Stimulated activated CD4-positive, alpha-beta T cell treated with anti-CD3 and anti-CD28 coated beads, Interleukin-4, amount 100 ng/mL, for 4 hours (primary cell): ENCODE measurements at regions not wholly inside any gene's neighbourhood (a gene's known extent, or its start where the extent isn't known, plus 50 kb on each side); places are given as distances from the start of the nearest gene placed in this dataset.

ENCODE experiments used
- DNase-seq, 2 experiments: peaks; one replicate each; pipeline ENCODE4 v3.0.0-alpha.2; 2020

DNA sequence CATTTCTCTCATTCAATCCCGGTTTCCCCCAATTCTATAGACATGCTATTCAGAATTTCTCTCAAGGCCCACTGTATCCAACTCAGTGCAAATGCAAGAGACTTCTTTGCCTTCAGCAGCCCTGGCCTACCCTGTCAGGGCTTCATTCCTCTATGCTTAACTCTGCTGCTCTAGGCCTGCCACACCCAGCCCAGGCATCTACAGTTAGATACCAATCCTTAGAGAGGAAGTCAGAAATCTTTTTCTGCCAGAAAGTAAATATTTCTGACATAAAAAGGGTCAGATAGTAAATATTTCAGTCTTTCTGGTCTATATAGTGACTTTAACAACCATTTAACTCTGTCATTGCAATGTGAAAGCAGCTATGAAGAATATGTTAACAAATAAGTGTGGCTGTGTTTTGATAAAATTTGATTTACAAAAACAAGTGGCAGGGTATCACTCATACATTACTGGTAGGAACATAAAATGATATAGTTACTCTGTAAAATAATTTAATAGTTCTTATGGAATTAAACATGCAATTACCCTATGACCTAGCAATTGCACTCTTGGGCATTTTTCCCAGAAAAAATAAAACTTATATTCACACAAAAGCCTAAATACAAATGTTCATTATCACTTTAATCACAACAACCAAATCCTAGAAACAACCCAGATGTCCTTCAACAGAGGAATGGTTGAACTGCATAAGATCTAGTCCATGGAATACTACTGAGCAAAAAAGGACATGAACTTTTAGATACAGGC lies 942.0 kb downstream of the SQOR start:
- DNase-seq: no peak

- DNase-seq: no peak
These were observed 942.9 kb downstream of the SQOR start for GRCh38 chr15:46577767-46578166.

DNA sequence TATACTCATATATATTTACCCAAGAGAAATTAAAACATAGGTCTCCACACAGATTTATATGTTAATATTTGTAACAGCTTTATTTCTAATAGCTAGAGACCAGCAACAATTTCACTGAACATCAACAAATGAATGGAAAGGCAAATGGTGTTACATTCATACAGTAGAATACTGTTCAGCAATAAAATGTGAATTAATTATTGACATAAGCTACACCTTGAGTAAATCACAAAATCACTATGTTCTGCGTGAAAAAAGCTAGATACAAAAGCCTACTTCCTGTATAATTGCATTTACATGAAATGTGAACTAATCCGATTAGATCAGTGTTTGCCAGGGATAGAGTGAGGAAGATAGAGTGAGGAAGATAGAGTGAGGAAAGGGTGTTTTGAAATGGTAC lies 945.7 kb downstream of the SQOR start:
- DNase-seq: no peak

- no peak for DNase-seq
These were observed 946.1 kb downstream of the SQOR start for GRCh38 chr15:46580924-46581323.

- no peak for DNase-seq
These were observed 954.3 kb downstream of the SQOR start for GRCh38 chr15:46589088-46589487.

- DNase-seq: no peak
These were observed 956.6 kb downstream of the SQOR start for GRCh38 chr15:46591462-46591861.

DNA sequence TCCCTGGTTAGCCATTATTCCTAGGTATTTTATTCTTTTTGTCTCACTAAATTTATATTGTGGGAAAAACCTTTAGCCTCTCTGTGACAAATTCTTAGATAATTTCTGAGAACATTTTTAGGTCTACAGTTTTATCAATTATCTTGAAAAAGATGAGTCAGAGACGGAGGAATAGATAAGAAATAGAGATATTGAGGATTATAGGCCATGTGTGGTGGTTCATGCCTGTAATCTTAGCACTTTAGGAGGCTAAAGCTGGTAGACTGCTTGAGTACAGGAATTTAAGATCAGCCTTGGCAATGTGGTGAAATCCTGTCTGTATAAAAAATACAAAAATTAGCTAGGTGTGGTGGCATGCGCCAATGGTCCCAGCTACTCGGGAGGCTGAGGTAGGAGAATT lies 960.2 kb downstream of the SQOR start:
- no peak for DNase-seq

DNA sequence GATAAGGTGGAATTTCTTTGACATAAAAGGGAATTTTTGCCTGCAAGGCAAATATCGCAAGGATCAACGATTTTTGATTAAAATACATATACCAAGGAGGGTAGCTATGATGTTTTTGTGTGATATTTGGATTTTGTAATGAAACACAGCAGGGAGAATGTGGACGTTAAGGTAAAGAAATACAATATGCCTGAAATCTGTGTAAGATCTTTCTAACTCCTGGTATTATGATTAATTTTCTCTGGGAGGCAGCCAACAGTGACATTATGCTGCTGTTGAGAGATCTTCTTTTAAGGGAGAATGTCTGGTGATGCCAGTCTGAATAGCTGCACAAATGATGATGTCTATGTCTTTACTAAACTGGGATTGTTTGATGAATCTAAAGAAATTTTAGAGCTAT lies 972.2 kb downstream of the SQOR start:
- DNase-seq: no peak

DNA sequence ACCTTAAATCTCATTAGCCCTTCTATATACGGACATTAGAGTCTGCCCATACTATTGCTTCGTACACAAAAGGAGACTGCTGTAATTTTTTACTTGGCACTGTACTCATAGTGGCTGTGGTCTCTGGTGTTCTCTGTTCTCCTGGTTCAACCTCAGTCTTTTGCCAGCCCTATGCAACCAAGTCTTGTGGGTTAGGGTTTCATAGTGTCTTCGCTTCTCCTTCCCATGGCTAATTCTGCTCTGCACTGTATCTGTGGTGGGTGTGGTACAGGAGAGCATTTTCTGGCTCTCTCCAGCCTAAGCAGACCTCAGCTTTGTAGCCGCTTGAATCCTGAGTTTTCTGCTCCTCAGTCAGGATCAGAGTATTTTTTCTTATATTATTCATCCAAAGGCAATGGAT lies 981.2 kb downstream of the SQOR start:
- DNase-seq: no peak

DNA sequence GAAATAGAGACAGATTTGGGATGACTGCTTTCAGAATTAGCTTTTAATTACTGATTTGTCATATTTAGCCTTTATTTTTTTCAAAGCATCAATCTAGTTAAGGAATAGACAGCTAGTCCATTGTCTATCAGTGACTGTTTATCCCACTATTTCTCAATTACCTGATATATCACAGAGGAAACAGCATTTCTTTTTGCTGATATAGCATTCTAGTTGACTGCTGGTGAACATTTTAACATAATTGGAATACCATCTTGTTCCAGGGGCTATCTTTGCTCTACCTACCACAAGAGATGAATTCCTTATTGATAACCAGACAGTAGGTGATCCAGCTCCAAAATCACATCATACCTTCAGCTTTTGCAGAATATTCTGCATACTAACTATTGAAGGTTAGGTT lies 982.7 kb downstream of the SQOR start:
- no peak for DNase-seq

DNA sequence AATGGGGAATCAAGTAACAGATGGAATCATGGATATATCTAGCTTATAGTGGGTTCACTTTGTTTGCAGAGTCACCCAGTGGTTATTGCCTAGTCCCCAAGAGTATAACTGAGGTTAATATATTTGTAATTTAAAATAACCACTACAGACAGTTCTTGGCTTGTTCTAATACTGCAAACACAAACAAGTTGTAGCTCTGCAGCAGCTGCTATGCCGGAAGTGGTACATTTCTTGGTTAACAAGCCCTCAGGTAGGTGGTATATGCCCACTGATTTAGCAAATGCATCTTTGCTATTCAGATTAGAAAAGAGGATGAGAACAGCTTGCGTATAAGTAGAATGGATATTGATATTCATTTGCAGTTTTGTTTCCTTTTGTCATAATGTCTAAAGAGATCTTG lies 984.2 kb downstream of the SQOR start:
- no peak for DNase-seq

- DNase-seq: no peak
These were observed 985.7 kb downstream of the SQOR start for GRCh38 chr15:46620392-46621013.

GRCh38 chr15:46622851-46623250 lies 988.0 kb downstream of the SQOR start:
- no peak for DNase-seq

DNA sequence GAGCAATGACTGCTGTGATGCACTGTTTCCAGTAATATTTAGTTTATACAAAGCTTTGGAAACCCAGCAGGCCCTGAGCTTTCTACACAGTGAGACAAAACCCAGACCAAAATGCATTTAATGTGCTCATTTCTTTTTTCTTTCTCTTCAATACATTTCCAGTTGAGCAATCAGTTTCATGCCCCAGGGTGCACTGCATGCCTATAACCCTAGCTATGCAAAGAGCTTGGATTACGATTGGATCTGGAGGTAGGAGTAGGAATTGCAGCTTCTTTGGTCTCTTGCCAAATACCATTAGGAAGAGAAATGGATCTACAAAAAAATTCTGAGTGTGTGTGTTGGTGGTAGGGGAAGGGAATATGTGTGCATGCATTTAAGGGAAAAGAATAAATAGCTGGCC lies 1001.4 kb downstream of the SQOR start:
- DNase-seq: no peak

GRCh38 chr15:46644501-46645481 lies 1010.0 kb downstream of the SQOR start:
- DNase-seq: no peak

GRCh38 chr15:46646490-46646889 lies 1011.7 kb downstream of the SQOR start:
- no peak for DNase-seq

DNA sequence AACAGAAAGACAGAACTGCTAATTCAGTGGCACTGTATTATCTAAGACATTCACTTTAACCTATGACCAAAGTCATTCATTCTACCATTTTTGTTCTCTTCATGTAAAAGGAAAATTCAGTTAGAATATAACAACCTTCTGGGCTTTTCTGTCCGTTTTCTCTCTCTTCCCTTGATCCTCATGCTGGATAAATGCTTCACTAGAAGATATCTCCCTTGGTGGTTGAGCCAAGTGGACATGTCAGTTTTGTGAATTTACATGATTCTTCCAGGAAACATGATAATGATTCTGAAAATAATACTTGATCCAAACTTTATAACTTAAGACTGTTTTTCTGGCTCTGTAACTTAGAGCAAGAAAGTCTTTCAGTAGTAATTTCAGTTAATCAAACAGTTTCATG lies 1012.2 kb downstream of the SQOR start:
- DNase-seq: no peak

- DNase-seq: no peak
These were observed 1017.4 kb downstream of the SQOR start for GRCh38 chr15:46652266-46652665.

- no peak for DNase-seq
These were observed 1020.2 kb downstream of the SQOR start for GRCh38 chr15:46654993-46655392.

- DNase-seq: no peak
These were observed 1025.4 kb downstream of the SQOR start for GRCh38 chr15:46660096-46660842.

DNA sequence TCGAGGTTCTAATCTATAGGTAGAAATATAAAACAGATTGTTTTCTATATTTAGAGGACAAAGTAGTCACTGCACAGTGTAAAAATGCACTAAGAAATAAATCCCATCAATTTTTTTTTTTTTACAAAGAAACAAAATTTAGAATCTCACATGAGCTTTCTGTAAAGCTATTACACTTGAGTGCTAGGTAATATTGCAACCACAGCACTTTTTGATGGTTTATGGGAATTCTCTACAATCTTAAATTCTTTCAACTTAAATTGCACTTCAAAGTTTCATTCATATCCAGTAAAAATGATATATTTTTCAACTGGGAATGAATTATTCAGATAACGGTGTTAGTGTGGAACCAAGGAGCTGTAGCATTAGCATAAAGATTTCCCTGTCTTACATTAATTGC lies 1035.4 kb downstream of the SQOR start:
- no peak for DNase-seq

DNA sequence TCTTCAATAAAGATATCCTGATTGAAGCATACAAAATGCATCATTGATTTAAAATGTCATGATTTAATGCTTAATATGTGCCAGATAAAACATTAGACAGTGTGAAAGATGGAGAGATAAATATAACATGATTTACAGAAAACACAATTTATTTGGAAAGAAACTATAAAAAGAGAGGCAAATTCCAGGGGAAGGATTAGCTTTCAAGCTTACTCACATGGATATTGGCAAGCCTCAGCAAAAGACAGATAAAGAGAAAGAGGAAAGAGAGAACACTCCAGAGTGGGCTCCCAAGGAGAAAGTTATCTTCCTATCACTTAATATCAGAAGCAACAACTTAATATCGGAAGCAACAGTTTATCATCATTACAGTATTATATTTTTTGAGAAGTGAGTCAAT lies 1036.5 kb downstream of the SQOR start:
- DNase-seq: no peak

- DNase-seq: no peak
These were observed 1037.2 kb downstream of the SQOR start for GRCh38 chr15:46672041-46672440.
